Coronary artery (tissue), 2 donors: ENCODE measurements at regions not wholly inside any gene's neighbourhood (a gene's known extent, or its start where the extent isn't known, plus 50 kb on each side); places are given as distances from the start of the nearest gene placed in this dataset.

Experiments
- DNase-seq: peaks from one replicate; pipeline ENCODE4 v3.0.0-alpha.2; 2017; ENCODE audit warnings: low spot score
- H3K27ac ChIP-seq, 2 donors: fragments of 200-600 bp; sonication (generic); one replicate each; pipeline ENCODE4 v1.5.1; 2016 to 2019
- H3K4me3 ChIP-seq: fragments of 200-600 bp; sonication (generic); 2 replicates; pipeline ENCODE4 v1.5.1; 2016; ENCODE audit warnings: mild to moderate bottlenecking, moderate library complexity
- TF ChIP-seq, protein P1 (sequence below): fragments of 200-600 bp; sonication (generic); IDR thresholded peaks from one replicate; pipeline ENCODE4 v1.5.1; 2019; ENCODE audit warnings: antibody characterized with exemption

- TF ChIP-seq, protein P1, sequence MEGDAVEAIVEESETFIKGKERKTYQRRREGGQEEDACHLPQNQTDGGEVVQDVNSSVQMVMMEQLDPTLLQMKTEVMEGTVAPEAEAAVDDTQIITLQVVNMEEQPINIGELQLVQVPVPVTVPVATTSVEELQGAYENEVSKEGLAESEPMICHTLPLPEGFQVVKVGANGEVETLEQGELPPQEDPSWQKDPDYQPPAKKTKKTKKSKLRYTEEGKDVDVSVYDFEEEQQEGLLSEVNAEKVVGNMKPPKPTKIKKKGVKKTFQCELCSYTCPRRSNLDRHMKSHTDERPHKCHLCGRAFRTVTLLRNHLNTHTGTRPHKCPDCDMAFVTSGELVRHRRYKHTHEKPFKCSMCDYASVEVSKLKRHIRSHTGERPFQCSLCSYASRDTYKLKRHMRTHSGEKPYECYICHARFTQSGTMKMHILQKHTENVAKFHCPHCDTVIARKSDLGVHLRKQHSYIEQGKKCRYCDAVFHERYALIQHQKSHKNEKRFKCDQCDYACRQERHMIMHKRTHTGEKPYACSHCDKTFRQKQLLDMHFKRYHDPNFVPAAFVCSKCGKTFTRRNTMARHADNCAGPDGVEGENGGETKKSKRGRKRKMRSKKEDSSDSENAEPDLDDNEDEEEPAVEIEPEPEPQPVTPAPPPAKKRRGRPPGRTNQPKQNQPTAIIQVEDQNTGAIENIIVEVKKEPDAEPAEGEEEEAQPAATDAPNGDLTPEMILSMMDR, result no peak
- Histone ChIP-seq H3K4me3 (no peak overlapping the region), H3K27ac (no peak overlapping the region)
- DNase-seq, result no peak
Measured at GRCh38 chr12:24378548-24379407, 429.3 kb upstream of the SOX5 start.

GRCh38 chr12:24374452-24374851, 425.0 kb upstream of the SOX5 start:
- DNase-seq, result no peak
- no peak overlapping the region for H3K27ac ChIP-seq
- TF ChIP-seq, protein P1, result no peak
- H3K4me3 ChIP-seq, result no peak overlapping the region

- TF ChIP-seq, protein P1, result no peak
- Histone ChIP-seq H3K27ac (no peak overlapping the region), H3K4me3 (no peak overlapping the region)
- DNase-seq, result no peak
Measured at GRCh38 chr12:24373004-24373403, 423.5 kb upstream of the SOX5 start.

GRCh38 chr12:24366514-24366913, 417.0 kb upstream of the SOX5 start:
- DNase-seq, result no peak

DNA sequence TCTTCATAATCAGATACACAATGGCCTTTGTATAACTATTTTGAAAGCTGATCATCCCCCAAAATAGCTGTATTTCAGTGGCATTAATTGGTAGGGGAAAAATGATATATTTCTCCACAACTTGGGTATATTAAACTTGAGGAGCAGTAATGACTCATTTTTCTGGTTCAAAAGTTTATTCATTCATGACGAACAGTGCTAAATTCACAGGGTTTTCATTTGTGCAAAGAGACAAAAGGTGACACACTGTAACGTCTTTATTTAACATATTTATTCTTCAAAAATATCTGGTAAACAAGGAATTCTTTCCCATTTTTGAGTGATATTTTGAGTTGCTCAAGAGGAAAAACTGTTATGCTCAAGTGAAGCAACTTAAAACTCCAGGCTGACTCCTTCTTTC, 415.5 kb upstream of the SOX5 start:
- no peak for DNase-seq
- TF ChIP-seq, protein P1, result no peak
- H3K4me3 ChIP-seq, result no peak overlapping the region
- H3K27ac ChIP-seq, result no peak overlapping the region

More at GRCh38 chr12:24366514-24366913, 417.0 kb upstream of the SOX5 start:
- Histone ChIP-seq H3K4me3 (no peak overlapping the region), H3K27ac (no peak overlapping the region)
- TF ChIP-seq, protein P1, result no peak

- no peak for DNase-seq
Measured at GRCh38 chr12:24363177-24363754, 413.8 kb upstream of the SOX5 start.

More at GRCh38 chr12:24363177-24363754, 413.8 kb upstream of the SOX5 start:
- H3K4me3 ChIP-seq, result no peak overlapping the region
- TF ChIP-seq, protein P1, result no peak
- no peak overlapping the region for H3K27ac ChIP-seq
